Activated CD8-positive, alpha-beta T cell treated with anti-CD3 and anti-CD28 coated beads, Interleukin-2, amount 10 ng/mL, durations not matched to agents 7 days and 5 days (primary cell): ENCODE measurements at regions not wholly inside any gene's neighbourhood (a gene's known extent, or its start where the extent isn't known, plus 50 kb on each side); places are given as distances from the start of the nearest gene placed in this dataset.

ENCODE experiments used
- ATAC-seq: fragments of 150-1000 bp; cut with Tn5 transposase; one replicate; pipeline ENCODE4 v1.10.0; 2021; ENCODE audit warnings: moderate library complexity
- CTCF ChIA-PET: fragments of 350-600 bp; sonication (Branson Sonifier 250); formaldehyde crosslinking; loops from one replicate; lab custom pipeline; 2021; ENCODE audit warnings: antibody characterized with exemption; lab: Charles Lee
- POLR2A ChIA-PET: fragments of 350-600 bp; sonication (Branson Sonifier 250); formaldehyde crosslinking; loops from one replicate; lab custom pipeline; 2021; ENCODE audit warnings: antibody characterized with exemption; lab: Charles Lee
- DNase-seq: peaks from one replicate; pipeline ENCODE4 v3.0.0-alpha.2; 2020
- H3K27ac Mint-ChIP-seq: one replicate; pipeline ENCODE4 v1.8.0; 2021; ENCODE audit warnings: mild to moderate bottlenecking, mixed read lengths
- H3K27me3 Mint-ChIP-seq: one replicate; pipeline ENCODE4 v1.8.0; 2021; ENCODE audit warnings: low read depth, mixed read lengths
- H3K36me3 Mint-ChIP-seq: one replicate; pipeline ENCODE4 v1.8.0; 2021; ENCODE audit warnings: low read depth, mixed read lengths
- H3K4me1 Mint-ChIP-seq: one replicate; pipeline ENCODE4 v1.8.0; 2021; ENCODE audit warnings: low read depth, mixed read lengths
- H3K4me3 Mint-ChIP-seq: one replicate; pipeline ENCODE4 v1.8.0; 2021; ENCODE audit warnings: mild to moderate bottlenecking, mixed read lengths
- H3K9me3 Mint-ChIP-seq: one replicate; pipeline ENCODE4 v1.8.0; 2022; ENCODE audit warnings: mixed read lengths; ENCODE audit not compliant: insufficient read depth

- H3K9me3 Mint-ChIP-seq, result no peaks in the 10 kb centered on the region
- H3K4me1 Mint-ChIP-seq, result no peaks in the 10 kb centered on the region
- POLR2A ChIA-PET, result no interaction called here
- CTCF ChIA-PET, result no interaction called here
- DNase-seq (no peak), ATAC-seq (no peak)
- no peaks in the 10 kb centered on the region for H3K36me3 Mint-ChIP-seq
- H3K27me3 Mint-ChIP-seq, result no peaks in the 10 kb centered on the region
- H3K27ac Mint-ChIP-seq, result no peak overlapping the region
- H3K4me3 Mint-ChIP-seq, result no peak overlapping the region
Measured at GRCh38 chr2:67707896-67708295, 310.8 kb downstream of the ETAA1 start.

- POLR2A ChIA-PET, result no interaction called here
- Mint-ChIP-seq H3K27me3 (no peaks in the 10 kb centered on the region), H3K9me3 (no peaks in the 10 kb centered on the region), H3K27ac (no peak overlapping the region), H3K4me1 (no peaks in the 10 kb centered on the region), H3K36me3 (no peaks in the 10 kb centered on the region), H3K4me3 (no peak overlapping the region)
- CTCF ChIA-PET, result no interaction called here
- DNase-seq, result no peak
- no peak for ATAC-seq
Measured at GRCh38 chr2:67709835-67710234, 312.7 kb downstream of the ETAA1 start.

GRCh38 chr2:67712484-67712883 lies 315.4 kb downstream of the ETAA1 start:
- H3K36me3 Mint-ChIP-seq, result no peaks in the 10 kb centered on the region
- ATAC-seq (no peak), DNase-seq (no peak)
- no peak overlapping the region for H3K27ac Mint-ChIP-seq
- H3K9me3 Mint-ChIP-seq, result no peaks in the 10 kb centered on the region
- POLR2A ChIA-PET, result no interaction called here
- CTCF ChIA-PET, result no interaction called here
- no peaks in the 10 kb centered on the region for H3K4me1 Mint-ChIP-seq
- H3K4me3 Mint-ChIP-seq, result no peak overlapping the region
- no peaks in the 10 kb centered on the region for H3K27me3 Mint-ChIP-seq

GRCh38 chr2:67713376-67713775 lies 316.2 kb downstream of the ETAA1 start:
- no peaks in the 10 kb centered on the region for H3K9me3 Mint-ChIP-seq
- DNase-seq (no peak), ATAC-seq (no peak)
- ChIA-PET CTCF (no interaction called here), POLR2A (no interaction called here)
- H3K27me3 Mint-ChIP-seq, result no peaks in the 10 kb centered on the region
- no peak overlapping the region for H3K27ac Mint-ChIP-seq
- H3K36me3 Mint-ChIP-seq, result no peaks in the 10 kb centered on the region
- no peak overlapping the region for H3K4me3 Mint-ChIP-seq
- no peaks in the 10 kb centered on the region for H3K4me1 Mint-ChIP-seq

GRCh38 chr2:67716895-67717396 lies 319.8 kb downstream of the ETAA1 start:
- DNase-seq (no peak), ATAC-seq (no peak)
- no peaks in the 10 kb centered on the region for H3K27me3 Mint-ChIP-seq
- H3K36me3 Mint-ChIP-seq, result no peaks in the 10 kb centered on the region
- H3K27ac Mint-ChIP-seq, result no peak overlapping the region
- ChIA-PET POLR2A (no interaction called here), CTCF (no interaction called here)
- H3K4me1 Mint-ChIP-seq, result no peaks in the 10 kb centered on the region
- H3K4me3 Mint-ChIP-seq, result no peak overlapping the region
- no peaks in the 10 kb centered on the region for H3K9me3 Mint-ChIP-seq

- DNase-seq (no peak), ATAC-seq (no peak)
Measured at GRCh38 chr2:67717692-67718091, 320.6 kb downstream of the ETAA1 start.

GRCh38 chr2:67719351-67719750 lies 322.2 kb downstream of the ETAA1 start:
- ATAC-seq, result no peak
- POLR2A ChIA-PET, result no interaction called here

More at GRCh38 chr2:67717692-67718091, 320.6 kb downstream of the ETAA1 start:
- Mint-ChIP-seq H3K27me3 (no peaks in the 10 kb centered on the region), H3K4me1 (no peaks in the 10 kb centered on the region), H3K27ac (no peak overlapping the region), H3K4me3 (no peak overlapping the region), H3K36me3 (no peaks in the 10 kb centered on the region), H3K9me3 (no peaks in the 10 kb centered on the region)
- CTCF ChIA-PET, result no interaction called here
- POLR2A ChIA-PET, result no interaction called here

GRCh38 chr2:67721516-67721915 lies 324.4 kb downstream of the ETAA1 start:
- CTCF ChIA-PET, result no interaction called here
- Mint-ChIP-seq H3K27me3 (no peaks in the 10 kb centered on the region), H3K4me3 (no peak overlapping the region), H3K27ac (no peak overlapping the region), H3K9me3 (no peaks in the 10 kb centered on the region), H3K4me1 (no peaks in the 10 kb centered on the region), H3K36me3 (no peaks in the 10 kb centered on the region)
- no peak for ATAC-seq
- DNase-seq, result no peak
- POLR2A ChIA-PET, result no interaction called here

More at GRCh38 chr2:67719351-67719750, 322.2 kb downstream of the ETAA1 start:
- Mint-ChIP-seq H3K9me3 (no peaks in the 10 kb centered on the region), H3K4me1 (no peaks in the 10 kb centered on the region), H3K27me3 (no peaks in the 10 kb centered on the region), H3K4me3 (no peak overlapping the region), H3K36me3 (no peaks in the 10 kb centered on the region), H3K27ac (no peak overlapping the region)
- DNase-seq, result no peak
- CTCF ChIA-PET, result no interaction called here

- DNase-seq, result no peak
- ATAC-seq, result no peak
- CTCF ChIA-PET, result no interaction called here
- Mint-ChIP-seq H3K9me3 (no peaks in the 10 kb centered on the region), H3K27ac (no peak overlapping the region), H3K4me3 (no peak overlapping the region), H3K27me3 (no peaks in the 10 kb centered on the region), H3K36me3 (no peaks in the 10 kb centered on the region), H3K4me1 (no peaks in the 10 kb centered on the region)
- POLR2A ChIA-PET, result no interaction called here
Measured at GRCh38 chr2:67724261-67724660, 327.1 kb downstream of the ETAA1 start.

GRCh38 chr2:67725731-67726130 lies 328.6 kb downstream of the ETAA1 start:
- ChIA-PET CTCF (no interaction called here), POLR2A (no interaction called here)
- no peaks in the 10 kb centered on the region for H3K9me3 Mint-ChIP-seq
- DNase-seq (no peak), ATAC-seq (no peak)
- no peaks in the 10 kb centered on the region for H3K4me1 Mint-ChIP-seq
- no peak overlapping the region for H3K4me3 Mint-ChIP-seq
- no peaks in the 10 kb centered on the region for H3K36me3 Mint-ChIP-seq
- H3K27me3 Mint-ChIP-seq, result no peaks in the 10 kb centered on the region
- H3K27ac Mint-ChIP-seq, result no peak overlapping the region

GRCh38 chr2:67726416-67726815 lies 329.3 kb downstream of the ETAA1 start:
- H3K9me3 Mint-ChIP-seq, result no peaks in the 10 kb centered on the region
- ATAC-seq (no peak), DNase-seq (no peak)
- H3K27me3 Mint-ChIP-seq, result no peaks in the 10 kb centered on the region
- H3K36me3 Mint-ChIP-seq, result no peaks in the 10 kb centered on the region
- H3K4me3 Mint-ChIP-seq, result no peak overlapping the region
- CTCF ChIA-PET, result no interaction called here
- no peaks in the 10 kb centered on the region for H3K4me1 Mint-ChIP-seq
- POLR2A ChIA-PET, result no interaction called here
- no peak overlapping the region for H3K27ac Mint-ChIP-seq

GRCh38 chr2:67727131-67727530 lies 330.0 kb downstream of the ETAA1 start:
- DNase-seq, result no peak
- ChIA-PET CTCF (no interaction called here), POLR2A (no interaction called here)
- H3K36me3 Mint-ChIP-seq, result no peaks in the 10 kb centered on the region
- no peak overlapping the region for H3K27ac Mint-ChIP-seq
- H3K9me3 Mint-ChIP-seq, result no peaks in the 10 kb centered on the region
- H3K4me3 Mint-ChIP-seq, result no peak overlapping the region
- no peaks in the 10 kb centered on the region for H3K27me3 Mint-ChIP-seq
- ATAC-seq, result no peak
- no peaks in the 10 kb centered on the region for H3K4me1 Mint-ChIP-seq

- no peak for DNase-seq
- Mint-ChIP-seq H3K9me3 (no peaks in the 10 kb centered on the region), H3K27me3 (no peaks in the 10 kb centered on the region), H3K36me3 (no peaks in the 10 kb centered on the region), H3K4me1 (no peaks in the 10 kb centered on the region), H3K27ac (no peak overlapping the region), H3K4me3 (no peak overlapping the region)
- no peak for ATAC-seq
- CTCF ChIA-PET, result no interaction called here
- POLR2A ChIA-PET, result no interaction called here
Measured at GRCh38 chr2:67727623-67728022, 330.5 kb downstream of the ETAA1 start.
